Keratinocyte (primary cell): ENCODE measurements at regions not wholly inside any gene's neighbourhood (a gene's known extent, or its start where the extent isn't known, plus 50 kb on each side); places are given as distances from the start of the nearest gene placed in this dataset.

Experiments
- DNase-seq: peaks from one replicate; pipeline ENCODE4 v3.0.0-alpha.2; 2011; ENCODE audit warnings: low read depth, missing footprints, low spot score
- FAIRE-seq: peaks from 2 replicates; lab custom pipeline; 2011; peaks lifted over from hg19 to GRCh38; lab: Jason Lieb, UNC
- H2AFZ ChIP-seq: 2 replicates; pipeline ENCODE4 v1.6.0; 2012; ENCODE audit warnings: low read length, control low read depth, inconsistent platforms; ENCODE audit not compliant: control insufficient read depth
- H3K27ac ChIP-seq: 2 replicates; pipeline ENCODE4 v1.5.1; 2011; ENCODE audit warnings: low read length; ENCODE audit not compliant: control insufficient read depth, insufficient read depth
- H3K27me3 ChIP-seq: 3 replicates; pipeline ENCODE4 v1.6.0; 2011; ENCODE audit warnings: low read length; ENCODE audit not compliant: control insufficient read depth, insufficient read depth; ENCODE audit errors: extremely low read depth
- H3K36me3 ChIP-seq, 2 experiments: 2 replicates in 1 of 2; 3 replicates in 1 of 2; pipeline ENCODE4 v1.5.1; 2011; ENCODE audit warnings: low read length in 2 of 2, mild to moderate bottlenecking in 1 of 2; ENCODE audit not compliant: control insufficient read depth in 2 of 2, insufficient read depth in 2 of 2; ENCODE audit errors: extremely low read depth in 1 of 2
- H3K4me1 ChIP-seq: 3 replicates; pipeline ENCODE4 v1.5.1; 2011; ENCODE audit warnings: low read length; ENCODE audit not compliant: control insufficient read depth, insufficient read depth; ENCODE audit errors: extremely low read depth
- H3K4me2 ChIP-seq: 3 replicates; pipeline ENCODE4 v1.6.0; 2011; ENCODE audit warnings: low read depth, low read length; ENCODE audit not compliant: control insufficient read depth, insufficient read depth; ENCODE audit errors: extremely low read depth
- H3K4me3 ChIP-seq, 3 experiments: fragments of 200-600 bp in 1 of 3; sonication (generic) in 1 of 3; 2 replicates in 2 of 3; 3 replicates in 1 of 3; pipeline ENCODE4 v1.5.1; 2011 to 2016; ENCODE audit warnings: low read length in 3 of 3, mild to moderate bottlenecking in 3 of 3, control low read depth in 2 of 3, inconsistent platforms in 1 of 3, low read depth in 1 of 3, mixed read lengths in 1 of 3, mixed run types in 1 of 3, moderate library complexity in 1 of 3; ENCODE audit not compliant: control insufficient read depth in 2 of 3, insufficient read depth in 2 of 3; ENCODE audit errors: extremely low read depth in 1 of 3
- H3K79me2 ChIP-seq: 2 replicates; pipeline ENCODE4 v1.6.0; 2012; ENCODE audit warnings: low read length; ENCODE audit not compliant: control insufficient read depth, insufficient read depth
- H3K9ac ChIP-seq: 3 replicates; pipeline ENCODE4 v1.6.0; 2011; ENCODE audit warnings: low read length; ENCODE audit not compliant: control insufficient read depth, insufficient read depth; ENCODE audit errors: extremely low read depth
- H3K9me1 ChIP-seq: 3 replicates; pipeline ENCODE4 v1.6.0; 2011; ENCODE audit warnings: low read length; ENCODE audit not compliant: control insufficient read depth, insufficient read depth; ENCODE audit errors: extremely low read depth
- H3K9me3 ChIP-seq: 2 replicates; pipeline ENCODE4 v1.5.1; 2012; ENCODE audit warnings: low read depth, low read length; ENCODE audit not compliant: control insufficient read depth
- H4K20me1 ChIP-seq: 3 replicates; pipeline ENCODE4 v1.6.0; 2011; ENCODE audit warnings: low read length; ENCODE audit not compliant: control insufficient read depth, insufficient read depth; ENCODE audit errors: extremely low read depth
- CTCF ChIP-seq, 3 experiments: IDR thresholded peaks in 1 of 3; conservative IDR thresholded peaks in 1 of 3; optimal IDR thresholded peaks in 1 of 3; 2 replicates in 2 of 3; 3 replicates in 1 of 3; pipeline versions ENCODE3 to v1.5.1; 2011; ENCODE audit warnings: low read length in 3 of 3, mild to moderate bottlenecking in 3 of 3, moderate library complexity in 2 of 3, control low read depth in 1 of 3, inconsistent platforms in 1 of 3; ENCODE audit not compliant: insufficient read depth in 2 of 3; ENCODE audit errors: extremely low read depth in 1 of 3
- EZH2 ChIP-seq: IDR thresholded peaks from one replicate; pipeline ENCODE4 v1.6.1; 2012; ENCODE audit warnings: inconsistent platforms, mild to moderate bottlenecking, low read length, moderate library complexity
- dilution Hi-C: fragments of 300-500 bp; cut with MboI; formaldehyde crosslinking; loops from one replicate; pipeline ENCODE4 v1.7.0; 2020; ENCODE audit warnings: low sequenced_read_pairs; ENCODE audit not compliant: extremely low pct_ligation_motif_present

- no peak overlapping the region for H3K9ac ChIP-seq
- H3K27ac ChIP-seq: no peak overlapping the region
- DNase-seq (no peak), FAIRE-seq (no peak)
- H3K4me1 ChIP-seq: no peaks in the 10 kb centered on the region
- no peaks in the 10 kb centered on the region for H3K9me1 ChIP-seq
- H2AFZ ChIP-seq: no peak overlapping the region
- no peaks in the 10 kb centered on the region for H3K79me2 ChIP-seq
- no peaks in the 10 kb centered on the region for H3K36me3 ChIP-seq
- no peak overlapping the region for H3K4me3 ChIP-seq
- no peak for TF ChIP-seq EZH2
- no peaks in the 10 kb centered on the region for H3K9me3 ChIP-seq
- H4K20me1 ChIP-seq: no peaks in the 10 kb centered on the region
- dilution Hi-C loops: no loop called here
- no peaks in the 10 kb centered on the region for H3K27me3 ChIP-seq
- H3K4me2 ChIP-seq: no peak overlapping the region
Observed at GRCh38 chr7:34207810-34208209, 302.5 kb downstream of the BMPER start.

GRCh38 chr7:34208878-34209621, 303.7 kb downstream of the BMPER start:
- FAIRE-seq (no peak), DNase-seq (no peak)
- Histone ChIP-seq H3K4me2 (no peak overlapping the region), H3K9me3 (no peaks in the 10 kb centered on the region), H3K9ac (no peak overlapping the region), H3K9me1 (no peaks in the 10 kb centered on the region), H3K4me1 (no peaks in the 10 kb centered on the region), H3K27me3 (no peaks in the 10 kb centered on the region), H2AFZ (no peak overlapping the region), H3K79me2 (no peaks in the 10 kb centered on the region), H3K4me3 (no peak overlapping the region), H4K20me1 (no peaks in the 10 kb centered on the region), H3K36me3 (no peaks in the 10 kb centered on the region), H3K27ac (no peak overlapping the region)
- dilution Hi-C loops: no loop called here
- no peak for TF ChIP-seq EZH2
- TF ChIP-seq CTCF (optimal IDR thresholded peaks at IDR 0.05 in 1 of 3, IDR thresholded peaks at IDR 0.05 in 1 of 3, conservative IDR thresholded peaks at IDR 0.05 in 1 of 3; ENCODE audit: extremely low read depth in 1 of 3, insufficient read depth in 2 of 3, low read length in 3 of 3): no peak

GRCh38 chr7:34211018-34211417, 305.7 kb downstream of the BMPER start:
- Histone ChIP-seq H3K27me3 (no peaks in the 10 kb centered on the region), H2AFZ (no peak overlapping the region), H3K79me2 (no peaks in the 10 kb centered on the region), H3K9ac (no peak overlapping the region), H3K4me1 (no peaks in the 10 kb centered on the region), H3K36me3 (no peaks in the 10 kb centered on the region), H3K9me3 (no peaks in the 10 kb centered on the region), H3K4me3 (no peak overlapping the region), H4K20me1 (no peaks in the 10 kb centered on the region), H3K27ac (no peak overlapping the region), H3K9me1 (no peaks in the 10 kb centered on the region), H3K4me2 (no peak overlapping the region)
- dilution Hi-C loops: no loop called here
- FAIRE-seq: no peak
- TF ChIP-seq CTCF (optimal IDR thresholded peaks at IDR 0.05 in 1 of 3, IDR thresholded peaks at IDR 0.05 in 1 of 3, conservative IDR thresholded peaks at IDR 0.05 in 1 of 3; ENCODE audit: extremely low read depth in 1 of 3, insufficient read depth in 2 of 3, low read length in 3 of 3) (no peak), EZH2 (no peak)
- no peak for DNase-seq
